ENCODE measurements at regions not wholly inside any gene's neighbourhood (a gene's known extent, or its start where the extent isn't known, plus 50 kb on each side); places are given as distances from the start of the nearest gene placed in this dataset.

- no peaks in the 10 kb centered on the region for H3K4me1 ChIP-seq (ENCODE audit: control insufficient read depth in 1 of 2, low read depth in 2 of 2)
- DNase-seq (ENCODE audit: low spot score) (no peak), ATAC-seq (ENCODE audit: insufficient number of reproducible peaks, low FRiP score, low read depth) (no peak)
- H3K27ac ChIP-seq, result no peak overlapping the region
- no peaks in the 10 kb centered on the region for H3K36me3 ChIP-seq
- TF ChIP-seq, protein P1, sequence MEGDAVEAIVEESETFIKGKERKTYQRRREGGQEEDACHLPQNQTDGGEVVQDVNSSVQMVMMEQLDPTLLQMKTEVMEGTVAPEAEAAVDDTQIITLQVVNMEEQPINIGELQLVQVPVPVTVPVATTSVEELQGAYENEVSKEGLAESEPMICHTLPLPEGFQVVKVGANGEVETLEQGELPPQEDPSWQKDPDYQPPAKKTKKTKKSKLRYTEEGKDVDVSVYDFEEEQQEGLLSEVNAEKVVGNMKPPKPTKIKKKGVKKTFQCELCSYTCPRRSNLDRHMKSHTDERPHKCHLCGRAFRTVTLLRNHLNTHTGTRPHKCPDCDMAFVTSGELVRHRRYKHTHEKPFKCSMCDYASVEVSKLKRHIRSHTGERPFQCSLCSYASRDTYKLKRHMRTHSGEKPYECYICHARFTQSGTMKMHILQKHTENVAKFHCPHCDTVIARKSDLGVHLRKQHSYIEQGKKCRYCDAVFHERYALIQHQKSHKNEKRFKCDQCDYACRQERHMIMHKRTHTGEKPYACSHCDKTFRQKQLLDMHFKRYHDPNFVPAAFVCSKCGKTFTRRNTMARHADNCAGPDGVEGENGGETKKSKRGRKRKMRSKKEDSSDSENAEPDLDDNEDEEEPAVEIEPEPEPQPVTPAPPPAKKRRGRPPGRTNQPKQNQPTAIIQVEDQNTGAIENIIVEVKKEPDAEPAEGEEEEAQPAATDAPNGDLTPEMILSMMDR (IDR thresholded peaks at IDR 0.05), result no peak
- no peak overlapping the region for H3K4me3 ChIP-seq
- no peaks in the 10 kb centered on the region for H3K27me3 ChIP-seq (replicated peaks; ENCODE audit: insufficient read depth)
- no peaks in the 10 kb centered on the region for H3K9me3 ChIP-seq
These were observed 1707.9 kb upstream of the PCDH10 start for GRCh38 chr4:131441004-131441688.

GRCh38 chr4:131447883-131448282 lies 1701.2 kb upstream of the PCDH10 start:
- DNase-seq (ENCODE audit: low spot score) (no peak), ATAC-seq (ENCODE audit: insufficient number of reproducible peaks, low FRiP score, low read depth) (no peak)
- no peak overlapping the region for H3K4me3 ChIP-seq
- H3K36me3 ChIP-seq, result no peaks in the 10 kb centered on the region
- H3K27ac ChIP-seq, result no peak overlapping the region
- TF ChIP-seq, protein P1 (IDR thresholded peaks at IDR 0.05), result no peak
- no peaks in the 10 kb centered on the region for H3K27me3 ChIP-seq (replicated peaks; ENCODE audit: insufficient read depth)
- no peaks in the 10 kb centered on the region for H3K9me3 ChIP-seq
- H3K4me1 ChIP-seq (ENCODE audit: control insufficient read depth in 1 of 2, low read depth in 2 of 2), result no peaks in the 10 kb centered on the region

DNA sequence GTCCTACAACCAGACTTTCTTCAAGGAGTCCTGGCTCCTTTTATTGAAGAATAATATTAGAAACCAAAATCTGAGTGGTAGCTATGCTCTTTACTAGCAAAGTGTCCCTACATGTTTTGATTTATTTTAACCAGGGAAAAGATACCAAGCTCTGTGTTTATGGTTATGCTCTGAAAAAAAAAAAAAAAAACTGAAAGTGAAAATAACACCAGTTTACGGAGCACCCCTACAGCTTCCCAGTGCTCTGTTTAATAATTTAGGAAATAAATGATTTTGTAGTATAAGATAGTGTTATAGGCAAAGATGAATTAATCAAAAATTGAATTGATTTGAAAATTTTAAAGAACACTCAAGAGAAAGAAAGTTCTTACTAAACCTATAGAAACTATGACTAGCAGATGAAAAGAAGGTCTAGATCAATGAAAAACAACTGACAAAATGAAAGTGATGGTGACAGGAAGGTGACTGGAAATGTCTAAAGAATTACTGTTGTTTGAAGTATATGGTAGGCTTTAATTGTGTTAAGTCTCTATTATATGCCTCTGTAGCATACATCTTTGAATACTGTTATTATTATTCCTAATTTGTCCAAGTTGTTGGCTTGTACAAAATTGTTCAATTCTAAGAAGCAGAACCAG lies 1698.4 kb upstream of the PCDH10 start:
- ATAC-seq (ENCODE audit: insufficient number of reproducible peaks, low FRiP score, low read depth) (no peak), DNase-seq (ENCODE audit: low spot score) (no peak)
- Histone ChIP-seq H3K9me3 (no peaks in the 10 kb centered on the region), H3K27ac (no peak overlapping the region), H3K4me1 (ENCODE audit: control insufficient read depth in 1 of 2, low read depth in 2 of 2) (no peaks in the 10 kb centered on the region), H3K4me3 (no peak overlapping the region), H3K36me3 (no peaks in the 10 kb centered on the region), H3K27me3 (replicated peaks; ENCODE audit: insufficient read depth) (no peaks in the 10 kb centered on the region)
- TF ChIP-seq, protein P1 (IDR thresholded peaks at IDR 0.05), result no peak

DNA sequence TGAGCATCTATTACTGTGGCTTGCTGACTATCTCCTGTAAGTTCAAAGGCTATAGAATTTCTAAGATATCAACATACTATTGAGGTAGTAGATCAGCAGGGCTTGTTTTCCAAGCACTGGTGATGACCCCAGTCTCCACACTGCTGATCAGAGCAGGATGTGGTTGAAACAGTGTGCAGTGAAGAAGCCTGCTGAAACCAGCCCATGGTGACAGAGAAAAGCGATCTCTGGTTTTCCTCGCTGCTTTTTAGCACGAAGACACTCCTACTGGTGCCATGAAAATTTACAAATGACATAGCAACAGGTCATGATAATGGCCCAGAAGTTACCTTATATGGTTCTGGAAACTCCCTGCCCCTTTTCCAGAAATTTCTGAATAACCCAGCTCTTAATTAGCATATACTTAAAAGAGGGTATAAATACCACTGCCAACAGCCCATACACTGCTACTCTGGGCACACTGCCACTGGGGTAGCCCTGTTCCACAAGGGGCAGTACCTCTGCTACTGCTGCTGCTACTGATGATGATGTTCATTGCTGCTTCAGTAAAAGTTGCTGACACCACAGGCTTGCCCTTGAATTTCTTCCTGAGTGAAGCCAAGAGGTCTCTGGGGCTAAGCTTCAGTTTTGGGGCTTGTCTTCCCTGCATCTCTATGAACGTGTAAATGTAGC lies 1689.5 kb upstream of the PCDH10 start:
- ATAC-seq (ENCODE audit: insufficient number of reproducible peaks, low FRiP score, low read depth) (no peak), DNase-seq (ENCODE audit: low spot score) (no peak)
- no peaks in the 10 kb centered on the region for H3K9me3 ChIP-seq
- H3K27ac ChIP-seq, result no peak overlapping the region
- H3K36me3 ChIP-seq, result no peaks in the 10 kb centered on the region
- TF ChIP-seq, protein P1 (IDR thresholded peaks at IDR 0.05), result no peak
- no peaks in the 10 kb centered on the region for H3K27me3 ChIP-seq (replicated peaks; ENCODE audit: insufficient read depth)
- no peak overlapping the region for H3K4me3 ChIP-seq
- H3K4me1 ChIP-seq (ENCODE audit: control insufficient read depth in 1 of 2, low read depth in 2 of 2), result no peaks in the 10 kb centered on the region

DNA sequence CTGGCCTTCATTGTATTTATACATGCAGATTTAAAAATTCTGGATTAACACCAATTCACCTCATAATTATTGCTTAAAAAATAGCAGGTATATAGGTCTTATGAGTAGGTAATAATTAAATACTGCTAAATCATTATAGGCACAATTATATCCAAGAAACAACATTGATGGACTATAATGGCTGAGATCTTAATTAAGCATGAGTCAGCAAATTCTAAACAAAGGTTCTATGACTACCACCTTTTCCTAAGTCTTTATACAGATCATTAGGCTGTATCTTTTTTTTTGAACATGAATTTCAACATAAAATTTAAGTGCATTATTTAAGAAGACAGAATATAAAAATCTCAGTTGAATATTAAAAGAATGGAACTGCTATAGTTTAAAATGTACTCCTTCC lies 1678.7 kb upstream of the PCDH10 start:
- Histone ChIP-seq H3K4me3 (no peak overlapping the region), H3K27ac (no peak overlapping the region), H3K9me3 (no peaks in the 10 kb centered on the region), H3K36me3 (no peaks in the 10 kb centered on the region), H3K27me3 (replicated peaks; ENCODE audit: insufficient read depth) (no peaks in the 10 kb centered on the region), H3K4me1 (ENCODE audit: control insufficient read depth in 1 of 2, low read depth in 2 of 2) (no peaks in the 10 kb centered on the region)
- ATAC-seq (ENCODE audit: insufficient number of reproducible peaks, low FRiP score, low read depth), result no peak
- TF ChIP-seq, protein P1 (IDR thresholded peaks at IDR 0.05), result no peak
- no peak for DNase-seq (ENCODE audit: low spot score)

Data from thoracic aorta (tissue), 2 donors.